SK-N-SH (cell line): ENCODE measurements at regions not wholly inside any gene's neighbourhood (a gene's known extent, or its start where the extent isn't known, plus 50 kb on each side); places are given as distances from the start of the nearest gene placed in this dataset.

Source experiments
- ELF1 ChIP-seq: IDR thresholded peaks from 2 replicates; pipeline ENCODE4 v1.4.0; 2012
- TAF1 ChIP-seq: IDR thresholded peaks from 2 replicates; pipeline ENCODE4 v1.6.1; 2012; ENCODE audit warnings: low read depth, mild to moderate bottlenecking, low read length, moderate library complexity, borderline replicate concordance
- TF ChIP-seq, protein P1 (sequence below): fragments of 200-600 bp; sonication (generic); IDR thresholded peaks from 2 replicates; pipeline ENCODE4 v1.6.1; 2017; ENCODE audit warnings: antibody characterized with exemption, mild to moderate bottlenecking, moderate library complexity
- TF ChIP-seq, protein P2 (sequence below): IDR thresholded peaks from 2 replicates; pipeline ENCODE4 v1.6.1; 2012; ENCODE audit warnings: mild to moderate bottlenecking, low read depth, low read length, moderate library complexity

DNA sequence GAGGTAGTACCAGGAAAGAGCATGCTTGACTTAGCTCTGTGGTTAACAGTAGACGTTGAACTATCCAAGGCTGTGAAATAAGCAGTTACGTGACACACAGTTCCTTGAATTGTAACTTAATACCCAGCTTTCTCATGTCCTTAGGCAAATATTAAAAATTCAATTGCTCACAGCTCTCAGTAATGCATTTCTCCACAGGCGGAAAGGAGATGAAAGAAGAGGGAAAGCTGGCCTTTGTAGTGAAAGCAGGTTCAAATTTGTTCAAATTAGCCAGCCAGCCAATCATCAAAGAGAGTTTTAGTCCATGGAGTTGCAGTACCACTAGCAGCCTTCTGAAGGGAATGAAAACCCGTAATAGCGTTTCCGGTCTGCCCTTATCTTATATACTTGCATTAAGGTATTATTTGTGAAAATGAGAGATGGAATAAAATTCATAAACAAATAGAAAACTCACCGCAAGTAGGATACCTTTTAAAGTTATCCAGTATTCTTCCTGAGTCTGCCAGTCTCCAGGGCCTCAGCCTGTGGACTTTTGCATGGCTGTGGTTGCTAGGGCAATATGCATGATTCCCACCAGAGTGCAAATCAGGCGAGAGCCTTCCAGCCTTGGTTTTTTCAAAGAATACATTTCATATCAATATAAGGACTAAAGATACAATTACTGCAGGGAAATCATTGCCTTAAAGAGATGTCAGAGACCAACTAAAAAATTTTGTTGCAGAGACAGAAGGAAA lies 795.5 kb downstream of the TNS3 start:
- TF ChIP-seq, protein P1, sequence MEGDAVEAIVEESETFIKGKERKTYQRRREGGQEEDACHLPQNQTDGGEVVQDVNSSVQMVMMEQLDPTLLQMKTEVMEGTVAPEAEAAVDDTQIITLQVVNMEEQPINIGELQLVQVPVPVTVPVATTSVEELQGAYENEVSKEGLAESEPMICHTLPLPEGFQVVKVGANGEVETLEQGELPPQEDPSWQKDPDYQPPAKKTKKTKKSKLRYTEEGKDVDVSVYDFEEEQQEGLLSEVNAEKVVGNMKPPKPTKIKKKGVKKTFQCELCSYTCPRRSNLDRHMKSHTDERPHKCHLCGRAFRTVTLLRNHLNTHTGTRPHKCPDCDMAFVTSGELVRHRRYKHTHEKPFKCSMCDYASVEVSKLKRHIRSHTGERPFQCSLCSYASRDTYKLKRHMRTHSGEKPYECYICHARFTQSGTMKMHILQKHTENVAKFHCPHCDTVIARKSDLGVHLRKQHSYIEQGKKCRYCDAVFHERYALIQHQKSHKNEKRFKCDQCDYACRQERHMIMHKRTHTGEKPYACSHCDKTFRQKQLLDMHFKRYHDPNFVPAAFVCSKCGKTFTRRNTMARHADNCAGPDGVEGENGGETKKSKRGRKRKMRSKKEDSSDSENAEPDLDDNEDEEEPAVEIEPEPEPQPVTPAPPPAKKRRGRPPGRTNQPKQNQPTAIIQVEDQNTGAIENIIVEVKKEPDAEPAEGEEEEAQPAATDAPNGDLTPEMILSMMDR, result no peak; the same call in 1 of the 2 replicates
- TF ChIP-seq, protein P2, sequence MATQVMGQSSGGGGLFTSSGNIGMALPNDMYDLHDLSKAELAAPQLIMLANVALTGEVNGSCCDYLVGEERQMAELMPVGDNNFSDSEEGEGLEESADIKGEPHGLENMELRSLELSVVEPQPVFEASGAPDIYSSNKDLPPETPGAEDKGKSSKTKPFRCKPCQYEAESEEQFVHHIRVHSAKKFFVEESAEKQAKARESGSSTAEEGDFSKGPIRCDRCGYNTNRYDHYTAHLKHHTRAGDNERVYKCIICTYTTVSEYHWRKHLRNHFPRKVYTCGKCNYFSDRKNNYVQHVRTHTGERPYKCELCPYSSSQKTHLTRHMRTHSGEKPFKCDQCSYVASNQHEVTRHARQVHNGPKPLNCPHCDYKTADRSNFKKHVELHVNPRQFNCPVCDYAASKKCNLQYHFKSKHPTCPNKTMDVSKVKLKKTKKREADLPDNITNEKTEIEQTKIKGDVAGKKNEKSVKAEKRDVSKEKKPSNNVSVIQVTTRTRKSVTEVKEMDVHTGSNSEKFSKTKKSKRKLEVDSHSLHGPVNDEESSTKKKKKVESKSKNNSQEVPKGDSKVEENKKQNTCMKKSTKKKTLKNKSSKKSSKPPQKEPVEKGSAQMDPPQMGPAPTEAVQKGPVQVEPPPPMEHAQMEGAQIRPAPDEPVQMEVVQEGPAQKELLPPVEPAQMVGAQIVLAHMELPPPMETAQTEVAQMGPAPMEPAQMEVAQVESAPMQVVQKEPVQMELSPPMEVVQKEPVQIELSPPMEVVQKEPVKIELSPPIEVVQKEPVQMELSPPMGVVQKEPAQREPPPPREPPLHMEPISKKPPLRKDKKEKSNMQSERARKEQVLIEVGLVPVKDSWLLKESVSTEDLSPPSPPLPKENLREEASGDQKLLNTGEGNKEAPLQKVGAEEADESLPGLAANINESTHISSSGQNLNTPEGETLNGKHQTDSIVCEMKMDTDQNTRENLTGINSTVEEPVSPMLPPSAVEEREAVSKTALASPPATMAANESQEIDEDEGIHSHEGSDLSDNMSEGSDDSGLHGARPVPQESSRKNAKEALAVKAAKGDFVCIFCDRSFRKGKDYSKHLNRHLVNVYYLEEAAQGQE, result no peak
- TF ChIP-seq ELF1, result no peak
- no peak for TF ChIP-seq TAF1
